HS-27A (cell line): ENCODE measurements at regions not wholly inside any gene's neighbourhood (a gene's known extent, or its start where the extent isn't known, plus 50 kb on each side); places are given as distances from the start of the nearest gene placed in this dataset.
"Not testable (repeated sequence)": the region's sequence is repeated elsewhere in the genome, so short reads cannot be mapped to it uniquely, and the experiment has no call there.

Experiments used
- DNase-seq: peaks from one replicate; pipeline ENCODE4 v3.0.0-alpha.2; 2012; ENCODE audit warnings: low read depth, missing footprints

DNA sequence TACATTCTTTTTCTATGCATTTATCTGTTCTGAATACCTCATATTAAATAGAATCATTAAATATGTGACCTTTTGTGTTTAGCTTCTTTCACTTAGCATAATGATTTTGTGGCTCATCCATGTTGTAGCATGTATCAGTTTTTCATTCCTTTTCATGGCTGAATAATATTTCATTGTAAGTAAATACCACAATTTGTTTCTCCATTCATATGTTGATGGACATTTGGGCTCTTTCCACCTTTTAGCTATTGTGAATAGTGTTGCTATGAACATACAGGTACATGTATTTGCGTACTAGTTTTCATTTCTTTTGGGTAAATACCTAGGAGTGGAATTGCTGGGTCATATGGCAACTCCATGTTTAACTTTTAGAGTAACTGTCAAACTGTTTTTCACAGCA, 85.1 kb downstream of the GNL3L start:
- no peak for DNase-seq

DNA sequence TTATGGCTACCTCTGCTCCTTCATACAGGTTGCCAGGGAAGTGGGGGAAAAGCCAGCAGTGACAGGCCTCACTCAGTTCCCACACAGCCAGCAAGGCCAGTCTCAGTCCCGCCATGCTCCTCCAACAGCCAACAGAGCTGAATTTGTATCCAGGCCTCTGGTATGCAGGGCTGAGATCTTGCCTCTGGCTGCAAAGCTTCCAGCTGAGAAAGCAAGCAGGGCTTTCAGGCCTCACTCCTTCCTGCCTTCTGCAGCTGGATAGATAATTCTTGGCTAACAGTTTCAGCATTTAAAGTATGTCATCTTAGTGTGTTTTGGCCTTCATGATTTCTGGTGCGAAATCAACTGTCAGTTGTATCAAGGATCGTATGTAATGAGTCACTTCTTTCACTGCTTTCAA, 103.6 kb downstream of the GNL3L start:
- DNase-seq: no peak

DNA sequence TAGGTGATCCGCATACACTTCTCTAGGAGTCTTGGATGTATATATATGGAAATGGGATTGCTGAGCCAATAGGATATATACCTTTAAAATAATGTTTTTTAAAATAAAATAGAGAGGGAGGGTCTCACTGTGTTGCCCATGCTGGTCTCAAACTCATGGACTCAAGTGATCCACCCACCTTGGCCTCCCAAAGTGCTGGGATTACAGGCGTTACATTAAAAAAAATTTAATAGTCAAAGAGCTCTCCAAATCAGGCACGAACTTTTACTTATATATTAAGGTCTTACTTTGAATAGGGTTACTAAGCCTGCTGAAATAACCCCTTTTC, 109.0 kb downstream of the GNL3L start:
- DNase-seq: no peak

DNA sequence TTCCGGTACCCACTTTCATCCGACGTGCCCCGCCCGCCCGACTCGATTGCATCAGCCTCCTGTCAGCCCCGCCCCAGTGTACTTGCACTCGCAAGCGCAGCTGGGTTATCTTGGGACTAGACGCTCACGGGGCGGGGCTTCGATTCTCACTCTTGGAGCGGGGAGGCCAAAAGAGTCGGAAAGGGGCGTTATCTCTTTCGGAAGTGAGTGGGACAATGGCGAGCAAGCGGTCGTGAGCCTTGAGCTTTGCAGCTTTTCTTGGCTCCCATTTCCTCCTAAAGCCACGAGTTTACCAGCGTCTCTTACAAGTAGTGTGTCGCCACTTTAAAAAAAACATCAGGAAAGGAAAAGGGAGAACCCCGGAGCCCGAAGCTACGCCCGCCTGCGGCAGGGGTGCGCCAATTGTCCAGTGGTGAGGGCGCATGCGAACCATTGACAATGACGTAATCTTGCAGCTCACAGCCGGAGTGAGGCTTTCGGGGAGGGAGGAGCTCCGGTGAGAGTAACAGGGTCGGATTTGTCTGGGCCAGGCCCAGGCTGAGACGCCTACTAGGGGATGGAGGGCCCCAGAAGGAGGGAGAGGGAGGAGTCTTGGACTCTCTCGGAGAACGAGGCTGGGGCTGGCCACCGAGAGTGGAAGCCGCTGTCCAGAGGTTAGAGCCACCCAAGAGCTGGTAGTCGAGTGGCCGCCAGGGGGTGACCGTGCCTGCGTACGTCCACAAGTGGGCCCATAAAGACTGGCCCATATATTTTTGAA, 109.5 kb downstream of the GNL3L start:
- peak; percentile 79 for DNase-seq

DNA sequence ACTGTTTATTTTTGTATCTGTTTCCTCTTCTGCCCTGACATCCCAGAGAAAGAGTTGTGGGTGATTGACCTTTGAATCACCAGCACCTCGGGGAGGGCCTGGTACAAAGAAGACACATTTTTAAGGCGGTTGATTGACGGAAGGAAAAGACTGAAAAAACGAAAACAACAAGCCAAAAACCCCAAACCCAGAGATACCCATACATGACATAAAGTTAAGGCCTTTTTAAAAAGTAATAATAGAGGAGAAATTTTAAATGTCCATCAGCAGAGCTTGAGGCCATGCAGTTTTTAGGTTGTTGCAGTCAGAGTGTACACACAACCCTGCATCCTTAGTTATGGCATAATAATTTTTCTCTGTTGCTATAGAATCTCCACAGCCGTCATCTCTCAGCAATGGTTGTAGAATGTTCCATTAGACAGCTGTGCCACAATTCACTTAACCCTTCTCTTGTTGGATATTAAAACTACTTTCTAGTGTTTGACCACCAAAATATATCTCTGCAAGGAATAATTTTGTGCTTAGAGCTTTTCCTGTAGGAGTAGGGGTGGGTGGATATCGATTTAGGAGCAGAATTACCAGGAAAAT, 110.2 kb downstream of the GNL3L start:
- DNase-seq: no peak

DNA sequence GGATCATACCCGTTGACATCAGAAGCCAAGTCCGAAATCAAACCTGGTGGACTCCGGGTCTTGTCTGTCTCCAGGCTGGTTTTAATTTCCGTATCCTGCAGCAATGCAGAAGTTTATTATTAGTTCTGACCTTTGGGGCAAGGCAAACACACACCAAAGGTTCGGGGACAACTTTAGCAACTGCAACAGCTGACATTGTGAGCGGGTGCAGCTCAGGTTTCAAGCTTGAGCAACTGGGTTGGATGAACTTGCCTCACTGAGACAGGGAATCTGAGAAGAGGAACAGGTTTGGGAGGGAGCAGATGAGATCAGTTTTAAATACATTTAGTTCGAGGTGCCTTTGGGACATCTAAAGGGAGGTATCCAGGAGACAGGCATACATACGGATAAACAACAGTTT, 110.7 kb downstream of the GNL3L start:
- no peak for DNase-seq

DNA sequence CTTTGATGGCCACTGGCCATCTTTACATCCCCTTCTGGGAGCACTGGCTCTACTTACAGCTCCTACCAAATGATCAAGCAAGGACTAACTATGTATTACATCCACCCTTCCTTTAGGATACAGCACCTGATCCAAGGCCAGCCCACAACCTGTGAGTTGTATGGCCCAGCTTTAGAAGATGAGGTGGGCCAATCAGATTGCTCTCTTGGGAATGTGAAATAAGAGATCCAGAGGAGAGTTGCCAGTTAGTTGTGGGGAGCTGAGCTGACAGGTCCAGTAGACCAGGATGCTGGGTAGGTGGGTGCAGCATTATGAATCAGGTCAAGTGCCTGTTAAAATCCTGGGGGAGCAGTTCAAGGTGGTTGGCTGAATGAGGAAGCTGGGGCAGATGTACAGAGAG, 111.5 kb downstream of the GNL3L start:
- no peak for DNase-seq

DNA sequence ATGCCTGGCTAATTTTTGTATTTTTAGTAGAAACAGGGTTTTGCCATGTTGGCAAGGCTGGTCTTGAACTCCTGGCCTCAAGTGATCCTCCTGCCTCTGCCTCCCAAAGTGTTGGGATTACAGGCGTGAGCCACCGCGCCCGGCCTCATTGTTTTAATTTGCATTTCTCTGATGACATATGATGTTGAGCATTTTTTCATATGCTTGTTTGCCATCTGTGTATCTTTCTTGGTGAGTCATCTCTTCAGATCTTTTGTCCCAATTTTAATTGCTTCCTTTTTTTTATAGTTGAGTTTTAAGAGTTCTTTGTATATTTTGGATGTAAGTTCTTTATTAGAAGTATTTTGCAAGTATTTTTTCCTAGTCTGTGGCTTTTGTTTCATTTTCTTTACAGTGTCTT, 117.6 kb downstream of the GNL3L start:
- not testable (repeated sequence) for DNase-seq

DNA sequence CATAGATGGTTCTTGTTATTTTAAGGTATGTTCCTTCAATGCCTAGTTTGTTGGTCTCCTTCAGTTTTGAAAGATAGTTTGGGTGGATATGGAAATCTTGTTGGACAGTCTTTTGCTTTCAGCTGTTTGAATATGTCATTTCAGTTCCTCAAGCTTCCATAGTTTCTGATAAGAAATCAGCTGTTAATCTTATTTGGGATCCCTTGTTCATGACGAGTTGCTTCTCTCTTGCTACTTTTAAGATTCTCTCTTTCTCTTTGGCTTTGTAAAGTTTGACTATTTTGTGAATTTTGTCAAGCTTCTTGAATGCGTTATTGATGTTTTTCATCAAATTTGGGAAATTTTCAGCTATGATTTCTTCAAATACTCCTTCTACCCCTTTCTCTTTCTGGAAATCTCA, 129.5 kb downstream of the GNL3L start:
- DNase-seq: no peak

DNA sequence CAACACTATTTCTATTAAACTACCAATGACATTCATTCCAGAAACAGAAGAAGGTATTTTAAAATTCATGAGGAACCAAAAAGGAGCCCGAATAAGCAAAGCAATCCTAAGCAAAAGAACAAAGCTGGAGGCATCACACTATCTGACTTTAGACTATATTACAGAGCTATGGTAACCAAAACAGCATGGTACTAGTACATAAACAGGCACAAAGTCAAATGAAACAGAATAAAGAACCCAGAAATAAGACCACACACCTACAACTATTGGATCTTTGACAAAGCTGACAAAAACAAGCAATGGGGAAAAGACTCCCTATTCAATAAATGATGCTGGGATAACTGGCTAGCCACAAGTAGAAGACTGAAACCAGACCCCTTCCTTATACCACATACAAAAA, 122.3 kb downstream of the ITIH6 start:
- no peak for DNase-seq

DNA sequence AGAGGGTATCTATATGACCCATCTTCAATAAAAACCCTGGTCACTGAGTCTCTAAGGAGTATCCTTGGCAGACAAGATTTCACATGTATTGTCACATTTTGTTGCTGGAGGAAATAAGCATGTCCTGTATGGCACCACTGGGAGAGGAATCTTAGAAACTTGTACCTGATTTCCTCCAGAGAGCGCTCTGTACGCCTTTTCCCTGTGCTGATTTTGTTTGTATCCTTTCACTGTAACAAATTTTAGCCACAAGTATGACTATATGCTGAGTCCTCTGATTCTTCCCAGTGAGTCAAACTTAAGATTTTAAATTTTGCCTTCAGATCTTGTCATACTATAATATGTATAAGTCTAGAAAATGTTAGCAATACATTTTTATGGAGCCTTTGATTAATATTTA, 102.8 kb downstream of the ITIH6 start:
- no peak for DNase-seq

DNA sequence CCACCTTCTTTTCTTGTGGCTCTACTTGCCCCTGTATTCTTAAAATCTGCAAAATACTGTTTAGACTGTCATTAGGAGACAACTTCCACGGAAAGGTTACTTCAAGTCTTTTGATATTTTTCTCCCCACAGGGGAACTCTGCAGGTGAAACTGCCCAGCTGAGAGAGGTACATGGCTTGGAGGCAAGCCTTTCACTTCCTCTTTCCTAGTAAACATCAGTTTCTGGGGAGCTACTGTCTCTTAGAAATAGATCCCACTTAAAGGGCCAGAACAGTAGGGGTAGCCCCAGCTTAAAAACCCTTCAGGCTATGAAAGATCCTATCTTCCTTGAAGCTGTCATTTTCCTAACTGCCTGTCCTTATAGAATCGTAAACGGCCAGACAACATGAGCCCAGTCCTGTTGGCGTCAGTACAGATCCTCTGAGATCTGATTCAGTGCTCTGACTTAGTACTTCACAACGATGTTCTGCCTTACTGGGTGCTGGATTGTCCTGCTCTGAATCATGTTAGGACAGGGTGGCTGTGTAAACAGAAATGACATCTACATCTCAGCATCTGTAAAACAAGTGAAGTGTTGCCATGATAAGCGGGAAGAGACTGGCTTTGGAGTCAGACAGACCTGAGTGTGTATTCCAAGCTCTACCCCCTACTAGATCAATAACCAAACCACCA, 102.1 kb downstream of the ITIH6 start:
- DNase-seq: no peak
